Stimulated activated CD8-positive, alpha-beta memory T cell treated with anti-CD3 and anti-CD28 coated beads, Interleukin-15, amount 100 ng/mL, for 48 hours (primary cell): ENCODE measurements at regions not wholly inside any gene's neighbourhood (a gene's known extent, or its start where the extent isn't known, plus 50 kb on each side); places are given as distances from the start of the nearest gene placed in this dataset.

Source experiments
- DNase-seq, 2 donors: peaks; one replicate each; pipeline ENCODE4 v3.0.0-alpha.2; 2020; ENCODE audit warnings: low read depth in 2 of 2

DNA sequence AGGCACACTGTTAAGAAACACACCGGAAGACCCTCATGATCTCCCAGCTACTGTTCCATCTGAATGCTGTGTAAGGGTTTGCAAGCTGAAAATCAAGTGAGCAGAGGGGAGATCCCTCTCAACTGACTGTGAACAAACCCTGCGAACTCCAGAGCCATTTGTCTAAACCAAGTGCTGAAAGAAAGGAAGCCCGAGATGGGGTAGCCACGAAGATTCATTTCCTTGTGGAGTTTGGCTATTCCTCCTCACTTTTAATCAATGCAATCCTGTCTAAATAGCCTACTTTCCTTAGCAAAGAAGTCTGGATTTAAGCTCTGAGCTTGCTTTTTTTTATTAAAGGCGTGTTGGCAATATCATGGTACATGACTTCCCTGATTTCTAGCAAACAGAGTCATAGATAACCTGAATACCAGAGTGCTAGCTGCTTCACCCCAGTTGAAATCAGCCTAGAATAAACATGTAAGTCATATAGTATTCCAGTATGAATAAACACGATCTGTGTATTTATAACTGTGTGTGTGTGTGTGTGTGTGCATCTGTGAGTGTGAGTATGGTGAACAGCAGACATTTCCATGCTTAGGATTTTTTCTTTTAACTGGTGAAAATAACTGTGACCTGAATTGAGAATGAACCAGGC, 365.2 kb downstream of the ZNF521 start:
- DNase-seq, result no peak

DNA sequence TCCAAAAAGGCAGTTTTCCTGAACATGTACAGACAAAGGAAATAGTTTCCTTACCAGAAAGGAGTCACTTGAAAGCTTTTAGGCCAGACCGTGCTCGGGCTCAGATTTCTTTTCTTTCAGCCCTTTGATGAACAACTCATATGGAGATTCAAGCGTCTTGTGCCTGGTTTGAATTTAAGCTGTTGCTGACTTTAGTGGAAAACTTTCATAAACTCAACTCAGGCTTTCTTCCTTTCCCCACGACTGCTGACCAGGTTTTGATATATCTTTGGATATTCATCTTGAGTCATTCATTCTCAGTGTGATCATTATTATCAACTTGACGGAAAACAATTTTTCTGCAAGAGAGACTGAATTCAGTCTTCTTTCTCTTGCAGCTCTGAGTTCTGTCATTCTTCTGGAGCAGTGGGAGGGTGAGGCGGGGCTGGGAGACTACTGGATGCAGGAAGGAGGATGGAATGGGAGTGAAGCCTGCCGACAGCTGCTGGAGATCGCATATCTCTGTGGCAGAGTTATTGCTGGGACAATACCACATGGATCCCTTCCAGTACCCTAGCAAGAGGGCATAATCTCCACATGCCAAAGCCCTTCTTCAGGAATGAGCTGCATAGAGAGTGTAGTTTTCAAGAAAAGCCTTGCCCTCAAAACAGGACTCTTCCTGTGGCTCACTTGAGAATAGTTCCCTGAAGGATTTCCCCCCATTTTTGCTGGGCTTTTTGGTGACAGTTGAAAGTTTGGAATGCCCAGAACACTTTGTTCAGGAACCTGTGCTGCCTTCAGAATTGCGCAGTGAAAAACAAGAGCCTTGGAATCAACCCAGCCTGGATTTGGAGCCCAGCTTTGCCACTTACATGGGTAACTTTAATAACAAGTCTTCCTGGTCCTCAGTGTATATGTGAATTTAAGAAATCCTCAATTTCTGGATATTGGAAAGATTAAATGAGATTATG, 364.4 kb downstream of the ZNF521 start:
- DNase-seq, result no peak

DNA sequence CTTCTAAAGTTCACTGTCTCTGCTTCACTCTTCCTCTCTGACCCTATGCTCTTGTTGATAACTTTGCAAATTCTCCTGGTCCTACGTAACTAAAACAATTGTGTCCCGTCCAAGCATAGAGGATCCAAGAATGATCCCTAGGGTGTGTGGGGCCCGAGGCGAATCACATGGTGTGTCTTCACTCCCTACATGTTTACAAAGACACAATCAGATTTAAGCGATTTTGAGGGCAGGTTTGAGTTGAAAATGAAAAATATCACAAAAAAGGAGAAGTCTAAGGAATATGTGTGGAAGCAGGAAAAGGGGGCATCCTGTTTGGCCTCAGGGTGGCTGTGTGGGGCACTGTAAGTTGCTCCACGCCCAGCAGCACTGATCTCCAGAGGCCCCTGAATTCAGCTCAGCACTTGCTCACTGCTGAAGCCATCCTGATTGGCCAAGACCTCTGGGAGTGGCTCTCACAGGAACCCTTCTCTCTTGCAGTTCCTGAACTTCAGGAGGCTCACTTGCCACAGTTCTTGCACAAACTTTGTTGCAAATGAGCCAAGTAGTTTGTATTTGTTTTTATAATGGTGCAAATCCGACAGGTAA, 363.6 kb downstream of the ZNF521 start:
- no peak for DNase-seq

DNA sequence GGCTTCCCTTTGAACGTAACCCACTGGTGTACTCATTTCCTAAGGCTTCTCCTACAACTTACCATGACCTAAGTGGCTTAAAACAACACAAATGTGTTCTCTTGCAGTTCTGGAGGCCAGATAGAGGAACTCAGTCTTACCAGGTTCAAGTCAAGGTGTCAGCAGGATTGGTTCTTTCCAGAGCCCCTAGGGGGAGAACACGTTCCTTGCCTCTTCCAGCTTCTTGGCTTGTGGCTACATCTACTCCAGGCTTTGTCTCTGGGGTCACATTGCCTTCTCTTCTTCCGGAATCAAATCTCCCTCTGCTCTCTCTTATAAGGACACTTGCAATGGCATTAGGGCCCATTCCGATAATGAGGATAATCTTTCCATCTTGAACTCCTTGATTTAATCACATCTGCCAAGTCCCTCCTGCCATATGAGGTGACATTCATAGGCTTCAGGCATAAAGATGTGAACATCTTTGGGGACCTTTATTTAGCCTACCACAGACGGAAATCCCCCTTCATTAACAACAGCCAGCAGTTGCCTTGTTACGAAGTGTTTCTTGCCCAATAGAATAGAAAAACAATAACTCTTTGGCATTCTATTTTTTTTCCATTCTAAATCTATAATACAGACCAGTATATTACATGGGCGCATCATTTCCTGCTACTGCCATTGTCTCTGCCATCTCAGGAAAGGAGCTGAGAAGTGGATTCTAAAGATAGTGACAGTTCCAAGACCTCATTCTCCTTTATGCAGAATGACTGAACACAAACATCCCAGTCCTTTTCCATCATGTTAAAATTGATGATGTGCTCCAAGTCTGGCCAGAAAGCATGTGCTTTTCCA, 362.0 kb downstream of the ZNF521 start:
- no peak for DNase-seq

DNA sequence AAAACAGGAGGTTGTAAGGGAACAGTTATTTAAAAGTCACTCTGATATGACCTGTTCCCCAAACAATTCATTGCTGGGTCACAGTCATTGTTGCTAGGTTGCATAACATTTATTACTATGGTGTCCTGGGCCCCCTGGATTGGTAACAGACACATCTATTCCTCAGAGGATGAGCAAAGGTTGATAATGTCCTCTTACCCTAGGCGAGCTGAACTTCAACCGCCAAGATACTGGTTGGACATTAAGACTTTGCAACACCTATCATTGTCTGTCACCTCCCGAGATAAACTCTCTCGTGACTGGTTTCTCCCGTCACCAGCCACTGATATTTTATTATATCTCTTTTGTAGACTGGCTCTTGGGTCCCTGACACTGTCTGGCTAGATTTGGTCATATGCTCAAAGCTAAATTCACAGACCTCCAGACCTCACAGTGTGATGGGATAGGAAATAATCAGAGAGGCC, 361.3 kb downstream of the ZNF521 start:
- no peak for DNase-seq

DNA sequence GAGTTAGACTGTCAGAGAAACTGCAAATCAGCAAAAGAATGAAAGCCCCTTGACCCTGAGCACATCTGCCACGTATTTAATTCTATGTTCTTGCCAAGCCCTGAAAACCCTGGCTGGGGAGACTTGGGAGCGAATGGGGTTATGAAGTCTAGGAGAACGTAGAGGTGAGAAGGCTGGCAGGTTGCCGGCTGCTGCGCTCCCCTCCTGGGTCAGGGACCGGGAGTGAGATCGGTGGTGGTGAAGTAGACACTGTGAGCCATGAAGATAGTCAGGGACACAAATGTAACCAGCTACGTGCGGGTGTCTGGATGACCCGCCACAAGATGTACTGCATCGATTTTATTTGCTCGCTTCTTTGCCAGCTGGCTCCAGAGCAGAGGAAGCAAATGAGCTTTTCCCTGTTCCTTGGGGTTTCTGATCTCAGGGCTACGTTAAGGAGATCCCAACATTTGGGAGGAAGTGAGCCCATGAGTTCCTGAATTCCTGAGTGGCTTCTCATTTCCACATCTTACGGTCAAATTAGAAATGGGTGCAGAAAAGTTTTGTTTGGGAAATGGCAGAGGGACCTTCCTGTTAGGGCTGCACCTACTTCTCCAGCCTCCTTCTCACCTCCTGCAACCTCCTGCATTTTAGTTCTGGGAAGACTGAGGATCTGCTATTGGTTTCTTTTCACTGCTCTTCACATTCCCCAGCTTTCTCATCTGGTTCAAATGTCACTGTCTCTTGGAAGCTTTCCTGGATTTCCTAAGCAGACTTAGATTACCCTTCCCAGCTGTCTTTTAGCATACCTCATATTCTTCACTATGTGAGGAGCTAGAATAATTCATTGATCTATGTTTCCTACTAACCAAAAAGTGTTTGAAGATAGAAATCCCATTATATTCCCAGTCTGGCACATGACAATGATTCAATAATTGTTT, 360.6 kb downstream of the ZNF521 start:
- DNase-seq, result no peak

DNA sequence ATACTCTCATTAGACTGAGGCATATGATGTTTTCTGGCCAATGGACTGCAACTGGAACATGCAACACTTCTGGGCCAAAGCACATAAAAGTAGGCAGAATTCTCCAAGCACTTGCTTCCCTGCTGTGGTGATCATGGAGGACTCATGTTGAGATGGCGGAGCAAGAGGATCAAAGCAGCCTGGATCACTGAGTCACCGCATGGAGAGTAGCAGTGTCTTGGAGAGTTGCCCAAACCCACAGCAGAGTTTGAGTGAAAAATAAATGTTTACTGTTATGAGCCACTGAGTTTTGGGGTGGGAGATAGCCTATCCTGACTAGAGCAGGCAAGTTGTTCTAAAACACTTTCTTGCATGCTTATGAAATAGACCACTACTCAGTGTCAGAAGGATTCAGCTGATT, 359.5 kb downstream of the ZNF521 start:
- DNase-seq, result no peak

DNA sequence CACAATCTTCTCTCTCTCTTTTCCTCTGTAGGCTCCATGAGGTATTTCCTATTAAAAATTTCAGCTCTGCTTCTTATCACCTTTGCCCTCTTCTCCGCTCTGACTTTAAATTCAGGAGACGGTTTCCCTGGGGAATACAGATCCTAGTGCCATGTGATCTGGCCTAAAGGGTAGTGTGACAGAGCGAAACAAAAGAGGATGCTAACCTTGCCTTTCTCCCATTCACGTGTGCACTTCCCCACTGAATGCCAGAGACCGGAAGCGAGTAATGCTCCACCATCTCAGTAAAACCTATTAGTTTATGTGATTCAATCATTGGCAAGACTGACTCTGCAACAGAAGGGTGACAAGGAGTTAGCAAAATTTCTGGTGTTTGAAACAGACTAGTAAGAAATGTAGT, 358.3 kb downstream of the ZNF521 start:
- no peak for DNase-seq

DNA sequence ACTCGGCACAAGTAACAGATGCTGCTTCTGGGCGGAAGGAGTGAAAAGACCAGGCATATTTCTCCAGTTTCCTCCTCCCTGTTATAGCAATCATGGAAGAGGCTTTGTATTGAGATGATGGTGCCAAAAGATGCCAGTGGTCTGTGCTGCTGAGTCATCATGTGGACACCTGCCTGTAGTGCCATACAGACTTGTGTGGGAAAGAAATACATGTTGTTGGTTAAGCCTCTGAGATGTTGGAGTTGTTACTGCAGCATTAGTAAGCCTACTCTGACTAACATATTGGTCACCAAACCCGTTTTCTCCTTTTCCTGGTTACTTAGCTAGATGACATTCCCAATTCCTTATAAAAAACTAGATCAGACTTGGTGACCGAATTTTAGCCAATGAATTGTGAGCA, 356.9 kb downstream of the ZNF521 start:
- DNase-seq, result no peak

DNA sequence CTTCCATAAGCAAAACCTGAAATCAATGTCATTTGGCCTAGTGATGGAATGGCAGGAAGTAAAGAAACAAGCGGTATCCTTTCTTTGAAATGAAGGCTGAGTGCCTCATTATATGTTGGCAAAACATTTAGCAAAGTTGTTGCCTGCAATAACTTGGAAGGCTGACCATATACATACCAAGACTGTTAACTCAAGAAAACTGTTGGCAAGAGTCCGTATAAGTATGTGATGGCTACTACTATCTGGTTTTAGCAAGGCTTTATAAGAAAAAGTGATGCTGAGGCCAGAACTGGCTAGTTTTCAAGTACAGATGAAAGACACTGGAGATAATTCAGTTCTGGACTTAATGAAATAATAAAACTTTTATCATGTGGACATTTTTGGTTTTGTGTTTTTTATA, 356.2 kb downstream of the ZNF521 start:
- no peak for DNase-seq

DNA sequence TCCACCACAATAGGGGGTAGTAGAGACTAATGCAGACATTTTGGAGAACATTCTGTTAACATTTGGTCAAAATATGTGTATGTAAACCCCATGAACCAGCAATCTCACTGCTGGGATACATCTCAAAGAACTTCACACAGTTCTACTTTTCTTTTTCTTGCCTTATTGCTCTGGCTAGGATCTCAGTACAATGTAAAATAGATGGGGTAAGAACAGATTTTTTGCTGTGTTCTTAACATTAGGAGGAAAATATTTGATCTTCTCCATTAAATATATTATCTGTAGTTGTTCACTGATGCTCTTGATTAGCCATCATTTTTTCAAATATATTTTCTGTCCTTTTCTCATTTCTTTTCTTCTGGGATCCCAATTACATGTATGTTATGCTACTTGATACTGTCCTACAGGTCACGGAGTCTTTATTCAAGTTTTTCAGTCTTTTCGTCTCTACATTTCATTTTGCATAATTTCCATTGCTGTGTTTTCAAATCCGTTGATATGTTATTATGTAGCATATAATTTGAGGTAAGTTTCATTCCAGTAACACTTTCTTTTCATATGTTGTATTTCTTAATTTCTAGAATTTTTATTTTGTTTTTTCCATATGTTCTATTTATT, 352.2 kb downstream of the ZNF521 start:
- no peak for DNase-seq

DNA sequence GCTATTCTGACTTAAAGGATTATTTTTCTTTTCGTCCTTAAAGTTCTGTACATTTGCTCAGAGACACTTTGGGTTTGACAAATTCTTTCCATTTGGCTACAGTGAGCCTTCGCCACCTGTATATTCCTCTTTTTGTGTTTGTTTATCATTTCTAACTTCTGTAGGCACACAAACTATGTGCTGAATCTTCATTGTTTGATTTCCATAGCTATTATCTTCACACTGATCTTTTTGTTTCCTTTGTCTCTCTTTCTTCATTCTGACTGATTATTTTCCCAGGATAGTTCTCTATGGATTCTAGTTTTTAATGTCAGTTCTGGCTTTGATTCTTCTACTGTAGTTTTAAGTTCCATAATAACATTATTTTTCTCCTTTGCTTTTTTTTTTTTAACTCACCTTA, 350.2 kb downstream of the ZNF521 start:
- DNase-seq, result no peak

DNA sequence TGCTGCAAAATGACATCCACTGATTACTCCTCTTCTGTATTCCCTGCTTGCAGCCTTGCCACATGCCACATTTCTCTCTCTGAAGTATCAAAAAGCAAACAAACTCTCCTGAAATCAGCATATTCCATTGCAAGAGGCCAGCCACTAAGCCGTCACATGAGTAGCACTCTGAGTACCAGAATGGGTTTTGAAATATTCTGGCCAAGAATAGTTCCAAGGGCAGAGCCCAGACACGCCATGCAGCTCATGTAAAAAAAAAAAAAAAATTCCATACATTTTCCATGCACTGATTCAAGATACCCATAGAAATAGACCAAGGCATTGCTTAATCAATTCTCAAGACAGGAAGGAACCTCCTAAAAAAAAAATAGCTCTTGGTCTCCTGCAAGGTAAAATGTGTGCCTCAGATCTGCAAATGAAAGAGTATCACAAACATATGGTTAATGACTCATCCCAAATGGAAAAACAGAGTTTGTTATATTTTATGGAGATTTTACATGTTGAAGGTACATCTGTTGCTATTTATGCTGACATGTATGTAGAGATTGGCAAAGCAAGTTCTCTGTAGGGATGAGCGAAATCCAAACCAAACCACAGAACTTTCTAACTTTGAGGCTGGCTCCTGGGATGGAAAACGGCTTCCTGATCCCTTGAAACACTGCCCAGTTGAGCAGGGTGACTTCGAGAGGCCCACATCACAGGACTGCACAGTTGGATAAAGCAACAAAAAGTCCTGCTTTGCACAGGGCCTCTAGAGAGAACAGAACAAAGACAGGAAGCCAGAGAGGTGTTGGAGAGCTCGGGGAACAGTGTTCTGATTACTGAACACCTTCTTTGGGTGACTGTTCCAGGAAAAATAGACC, 346.2 kb downstream of the ZNF521 start:
- no peak for DNase-seq

DNA sequence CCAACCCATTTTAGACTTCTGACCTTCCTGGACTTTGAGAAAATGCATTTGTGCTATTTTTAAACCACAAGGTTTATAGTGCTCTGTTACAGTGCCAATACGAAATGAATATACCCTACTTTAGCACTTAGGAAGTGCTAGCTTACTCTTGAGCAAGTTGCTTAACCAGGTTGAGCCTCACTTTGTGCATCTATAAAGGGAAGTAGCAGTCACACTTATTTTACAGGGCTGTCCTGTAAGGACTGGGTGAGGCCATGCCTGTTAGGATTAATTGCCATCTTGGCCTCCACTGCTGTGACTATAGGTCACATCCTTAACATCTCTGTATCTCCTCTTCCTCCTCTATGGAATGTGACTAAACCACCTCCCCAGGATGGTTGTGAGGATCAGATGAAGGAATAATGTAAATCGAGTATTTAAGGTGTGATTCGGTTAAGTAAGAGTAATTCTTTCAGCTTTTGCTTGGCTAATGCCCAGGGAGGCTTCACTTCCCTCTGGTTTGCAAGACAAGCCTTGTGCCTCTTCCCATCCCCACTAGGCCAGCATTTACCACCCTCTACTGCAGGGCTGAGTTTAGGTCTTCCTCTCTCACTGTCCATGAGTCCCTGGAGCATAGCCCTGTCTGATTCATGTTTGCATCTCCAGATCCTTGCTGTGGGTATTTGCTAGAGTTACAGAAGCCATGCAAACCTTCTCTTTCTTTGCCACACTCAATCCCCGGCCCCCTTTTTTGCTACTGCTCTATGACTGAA, 341.2 kb downstream of the ZNF521 start:
- DNase-seq, result no peak
